ENCODE measurements at regions not wholly inside any gene's neighbourhood (a gene's known extent, or its start where the extent isn't known, plus 50 kb on each side); places are given as distances from the start of the nearest gene placed in this dataset.
"Not testable (repeated sequence)": the region's sequence is repeated elsewhere in the genome, so short reads cannot be mapped to it uniquely, and the experiment has no call there.

- Histone ChIP-seq H3K4me1 (ENCODE audit: control insufficient read depth, insufficient read depth, low read length) (no peaks in the 10 kb centered on the region), H3K9me3 (ENCODE audit: control insufficient read depth, low read depth, low read length) (no peaks in the 10 kb centered on the region), H3K27ac (ENCODE audit: low read length) (no peak overlapping the region), H3K36me3 (ENCODE audit: control insufficient read depth, insufficient read depth, low read length) (no peaks in the 10 kb centered on the region), H3K27me3 (ENCODE audit: control insufficient read depth, insufficient read depth, low read length) (no peaks in the 10 kb centered on the region), H3K4me3 (ENCODE audit: low read length) (no peak overlapping the region)
- no peak for DNase-seq
- WGBS (ENCODE audit: insufficient coverage, low lambda C conversion rate) = 100% methylated on average over 2 of the region's 4 CpGs
Measured at GRCh38 chr3:178099274-178099673, 437.0 kb upstream of the KCNMB2 start.

DNA sequence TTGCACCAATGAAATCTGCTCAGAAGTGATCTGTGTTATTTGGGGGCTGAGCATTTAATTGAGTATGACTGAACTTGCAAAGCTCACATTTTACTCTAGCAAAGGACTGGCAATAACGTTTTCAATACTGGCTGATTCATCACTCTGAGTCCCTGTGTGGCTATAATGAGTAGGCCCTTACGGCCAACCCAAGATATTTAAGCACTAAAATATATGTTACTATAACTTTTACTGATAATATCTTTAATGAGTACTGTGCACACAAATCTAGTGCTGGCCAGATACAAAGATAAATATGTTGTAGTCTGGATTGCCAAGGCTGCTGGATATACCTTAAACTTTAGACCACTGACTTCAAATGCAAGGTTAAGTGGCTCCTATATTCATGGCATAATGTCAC, 436.4 kb upstream of the KCNMB2 start:
- no peaks in the 10 kb centered on the region for H3K4me1 ChIP-seq (ENCODE audit: control insufficient read depth, insufficient read depth, low read length)
- no peak overlapping the region for H3K27ac ChIP-seq (ENCODE audit: low read length)
- H3K36me3 ChIP-seq (ENCODE audit: control insufficient read depth, insufficient read depth, low read length) = no peaks in the 10 kb centered on the region
- WGBS (ENCODE audit: insufficient coverage, low lambda C conversion rate) = no CpG with 5 or more reads among the region's 2 CpGs
- H3K27me3 ChIP-seq (ENCODE audit: control insufficient read depth, insufficient read depth, low read length) = no peaks in the 10 kb centered on the region
- no peak overlapping the region for H3K4me3 ChIP-seq (ENCODE audit: low read length)
- no peak for DNase-seq
- no peaks in the 10 kb centered on the region for H3K9me3 ChIP-seq (ENCODE audit: control insufficient read depth, low read depth, low read length)

DNA sequence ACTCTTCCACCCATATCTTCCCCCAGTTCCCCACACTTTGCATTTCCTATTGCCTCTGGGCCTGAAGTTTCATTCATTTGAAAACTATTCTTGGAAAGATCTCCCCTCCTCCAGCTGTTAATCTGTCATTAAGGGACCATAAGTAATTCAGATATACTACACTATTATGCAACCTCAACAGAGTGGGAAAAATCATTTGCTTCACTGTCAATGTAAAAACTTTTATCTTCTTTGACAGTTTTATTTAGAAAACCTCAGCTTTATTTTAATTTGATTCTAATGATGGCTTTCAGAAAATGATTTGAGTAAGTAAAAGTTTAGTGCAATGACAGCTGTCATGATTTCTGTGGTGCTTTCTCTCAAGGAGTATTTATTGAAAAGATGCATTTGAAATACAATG, 435.3 kb upstream of the KCNMB2 start:
- Histone ChIP-seq H3K36me3 (ENCODE audit: control insufficient read depth, insufficient read depth, low read length) (no peaks in the 10 kb centered on the region), H3K4me1 (ENCODE audit: control insufficient read depth, insufficient read depth, low read length) (no peaks in the 10 kb centered on the region), H3K27ac (ENCODE audit: low read length) (no peak overlapping the region), H3K4me3 (ENCODE audit: low read length) (no peak overlapping the region), H3K27me3 (ENCODE audit: control insufficient read depth, insufficient read depth, low read length) (no peaks in the 10 kb centered on the region), H3K9me3 (ENCODE audit: control insufficient read depth, low read depth, low read length) (no peaks in the 10 kb centered on the region)
- DNase-seq = no peak

DNA sequence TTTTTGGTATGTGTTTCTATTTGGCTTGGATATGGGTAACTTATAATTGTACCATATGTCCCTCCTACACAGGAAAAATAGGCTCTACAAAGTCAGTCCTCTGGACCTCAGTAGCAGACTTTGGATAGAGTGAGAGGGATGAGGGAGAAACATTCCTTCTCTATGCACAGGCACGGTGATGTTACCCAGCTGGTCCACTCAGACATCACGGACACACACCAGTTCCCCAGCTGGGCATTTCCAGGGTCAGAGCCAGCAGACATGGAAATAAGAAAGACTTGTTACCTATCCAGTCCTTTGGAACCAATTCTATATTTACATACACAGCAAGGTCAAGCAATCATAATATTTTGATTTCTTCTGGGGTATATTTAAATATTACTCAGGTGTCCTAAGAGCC, 433.1 kb upstream of the KCNMB2 start:
- Histone ChIP-seq H3K27me3 (ENCODE audit: control insufficient read depth, insufficient read depth, low read length) (no peaks in the 10 kb centered on the region), H3K4me3 (ENCODE audit: low read length) (no peak overlapping the region), H3K9me3 (ENCODE audit: control insufficient read depth, low read depth, low read length) (no peaks in the 10 kb centered on the region), H3K4me1 (ENCODE audit: control insufficient read depth, insufficient read depth, low read length) (no peaks in the 10 kb centered on the region), H3K36me3 (ENCODE audit: control insufficient read depth, insufficient read depth, low read length) (no peaks in the 10 kb centered on the region), H3K27ac (ENCODE audit: low read length) (no peak overlapping the region)
- WGBS (ENCODE audit: insufficient coverage, low lambda C conversion rate) = no CpG with 5 or more reads among the region's 2 CpGs
- no peak for DNase-seq

DNA sequence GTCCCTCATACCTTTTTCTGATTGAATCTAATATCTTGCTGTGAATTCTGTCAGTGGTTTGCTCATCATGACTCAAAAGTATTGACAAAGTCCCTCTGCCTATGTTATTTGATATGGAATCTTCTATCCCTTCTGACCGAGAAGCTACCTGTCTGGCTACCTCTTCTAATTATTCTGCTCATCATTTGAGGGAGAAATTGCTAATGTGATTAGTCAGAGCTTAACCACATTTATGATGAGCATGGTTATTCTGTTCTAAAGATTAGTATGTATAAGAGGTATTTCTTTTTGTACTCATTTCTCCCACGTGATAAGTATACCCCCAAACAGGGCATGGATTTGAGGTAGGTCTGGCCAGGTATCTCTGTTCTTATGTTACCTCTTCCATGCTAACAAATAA, 428.4 kb upstream of the KCNMB2 start:
- no peaks in the 10 kb centered on the region for H3K27me3 ChIP-seq (ENCODE audit: control insufficient read depth, insufficient read depth, low read length)
- no peak for DNase-seq
- H3K27ac ChIP-seq (ENCODE audit: low read length) = no peak overlapping the region
- no CpG with 5 or more reads among the region's 2 CpGs for WGBS (ENCODE audit: insufficient coverage, low lambda C conversion rate)
- H3K9me3 ChIP-seq (ENCODE audit: control insufficient read depth, low read depth, low read length) = no peaks in the 10 kb centered on the region
- H3K4me3 ChIP-seq (ENCODE audit: low read length) = no peak overlapping the region
- no peaks in the 10 kb centered on the region for H3K36me3 ChIP-seq (ENCODE audit: control insufficient read depth, insufficient read depth, low read length)
- H3K4me1 ChIP-seq (ENCODE audit: control insufficient read depth, insufficient read depth, low read length) = no peaks in the 10 kb centered on the region

DNA sequence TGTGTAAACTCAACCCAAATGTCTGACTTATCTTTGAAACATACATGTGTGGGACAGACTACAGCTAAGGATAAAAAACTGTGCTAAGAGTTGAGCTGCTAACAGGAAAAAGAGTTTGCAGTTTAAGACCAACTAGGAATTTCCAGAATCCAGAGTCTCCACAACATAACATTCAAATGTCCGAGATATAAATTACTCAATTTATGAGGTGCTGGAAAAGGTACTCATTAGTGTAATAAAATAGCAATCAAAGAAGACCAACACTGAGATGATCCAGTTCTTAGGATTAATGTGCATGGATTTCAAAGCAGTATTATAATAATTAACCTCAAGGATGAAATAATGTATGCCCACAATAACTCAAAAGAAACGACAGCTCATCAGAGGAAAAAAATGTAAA, 426.5 kb upstream of the KCNMB2 start:
- Histone ChIP-seq H3K9me3 (ENCODE audit: control insufficient read depth, low read depth, low read length) (no peaks in the 10 kb centered on the region), H3K4me3 (ENCODE audit: low read length) (no peak overlapping the region), H3K36me3 (ENCODE audit: control insufficient read depth, insufficient read depth, low read length) (no peaks in the 10 kb centered on the region), H3K27ac (ENCODE audit: low read length) (no peak overlapping the region), H3K4me1 (ENCODE audit: control insufficient read depth, insufficient read depth, low read length) (no peaks in the 10 kb centered on the region), H3K27me3 (ENCODE audit: control insufficient read depth, insufficient read depth, low read length) (no peaks in the 10 kb centered on the region)
- 100% methylated on average over 1 of the region's 2 CpGs for whole genome bisulfite sequencing (ENCODE audit: insufficient coverage, low lambda C conversion rate)
- DNase-seq = no peak

DNA sequence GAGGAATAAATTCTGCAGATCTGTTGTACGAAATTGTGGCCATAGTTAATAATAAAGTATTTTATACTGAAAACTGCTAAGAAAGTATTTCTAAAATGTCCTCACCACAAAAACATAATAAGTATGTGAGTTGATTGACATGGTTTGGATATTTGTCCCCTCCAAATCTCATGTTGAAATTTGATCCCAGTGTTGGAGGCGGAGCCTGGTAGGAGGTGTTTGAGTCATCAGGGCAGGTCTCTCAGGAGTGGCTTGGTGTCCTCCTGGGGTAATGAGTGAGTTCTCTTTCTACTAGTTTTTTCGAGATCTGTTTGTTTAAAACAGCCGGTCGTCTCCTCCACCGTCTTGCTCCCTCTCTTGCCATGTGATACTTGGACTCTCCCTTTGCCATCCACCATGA, 424.1 kb upstream of the KCNMB2 start:
- WGBS (ENCODE audit: insufficient coverage, low lambda C conversion rate) = 96% methylated on average over 3 of the region's 6 CpGs
- Histone ChIP-seq H3K27me3 (ENCODE audit: control insufficient read depth, insufficient read depth, low read length) (no peaks in the 10 kb centered on the region), H3K9me3 (ENCODE audit: control insufficient read depth, low read depth, low read length) (no peaks in the 10 kb centered on the region), H3K36me3 (ENCODE audit: control insufficient read depth, insufficient read depth, low read length) (no peaks in the 10 kb centered on the region), H3K27ac (ENCODE audit: low read length) (no peak overlapping the region), H3K4me3 (ENCODE audit: low read length) (no peak overlapping the region), H3K4me1 (ENCODE audit: control insufficient read depth, insufficient read depth, low read length) (no peaks in the 10 kb centered on the region)
- no peak for DNase-seq

- not testable (repeated sequence) for H3K27me3 ChIP-seq (ENCODE audit: control insufficient read depth, insufficient read depth, low read length); H3K36me3 ChIP-seq (ENCODE audit: control insufficient read depth, insufficient read depth, low read length); H3K27ac ChIP-seq (ENCODE audit: low read length); H3K4me3 ChIP-seq (ENCODE audit: low read length); H3K4me1 ChIP-seq (ENCODE audit: control insufficient read depth, insufficient read depth, low read length); DNase-seq; H3K9me3 ChIP-seq (ENCODE audit: control insufficient read depth, low read depth, low read length)
- 100% methylated on average over 1 of the region's 1 CpG for WGBS (ENCODE audit: insufficient coverage, low lambda C conversion rate)
Measured at GRCh38 chr3:178112552-178112951, 423.7 kb upstream of the KCNMB2 start.

DNA sequence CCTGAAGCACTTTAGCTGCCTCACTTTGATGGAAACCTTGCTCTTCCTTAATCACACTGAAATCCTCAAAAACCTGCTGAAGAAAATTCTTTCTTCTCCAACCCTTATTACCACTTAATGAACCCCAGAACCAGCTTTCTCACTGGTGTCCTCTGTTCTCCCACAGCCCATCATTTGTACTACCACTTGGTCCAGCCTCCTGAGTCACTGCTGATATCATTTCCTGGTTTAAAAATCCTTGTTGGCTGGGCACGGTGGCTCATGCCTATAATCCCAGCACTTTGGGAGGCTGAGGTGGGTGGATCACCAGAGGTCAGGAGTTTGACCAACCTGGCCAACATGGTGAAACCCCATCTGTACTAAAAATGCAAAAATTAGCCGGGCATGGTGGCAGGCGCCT, 418.6 kb upstream of the KCNMB2 start:
- no peak overlapping the region for H3K4me3 ChIP-seq (ENCODE audit: low read length)
- H3K9me3 ChIP-seq (ENCODE audit: control insufficient read depth, low read depth, low read length) = peaks cover 2% of the 10 kb centered on the region
- whole genome bisulfite sequencing (ENCODE audit: insufficient coverage, low lambda C conversion rate) = no CpG with 5 or more reads among the region's 3 CpGs
- no peaks in the 10 kb centered on the region for H3K4me1 ChIP-seq (ENCODE audit: control insufficient read depth, insufficient read depth, low read length)
- no peak for DNase-seq
- H3K27ac ChIP-seq (ENCODE audit: low read length) = no peak overlapping the region
- no peaks in the 10 kb centered on the region for H3K27me3 ChIP-seq (ENCODE audit: control insufficient read depth, insufficient read depth, low read length)
- H3K36me3 ChIP-seq (ENCODE audit: control insufficient read depth, insufficient read depth, low read length) = no peaks in the 10 kb centered on the region

GRCh38 chr3:178119608-178120295, 416.5 kb upstream of the KCNMB2 start:
- not testable (repeated sequence) for H3K4me3 ChIP-seq (ENCODE audit: low read length); DNase-seq; H3K27me3 ChIP-seq (ENCODE audit: control insufficient read depth, insufficient read depth, low read length); H3K4me1 ChIP-seq (ENCODE audit: control insufficient read depth, insufficient read depth, low read length); H3K36me3 ChIP-seq (ENCODE audit: control insufficient read depth, insufficient read depth, low read length); H3K9me3 ChIP-seq (ENCODE audit: control insufficient read depth, low read depth, low read length); H3K27ac ChIP-seq (ENCODE audit: low read length)
- 100% methylated on average over 2 of the region's 6 CpGs for WGBS (ENCODE audit: insufficient coverage, low lambda C conversion rate)

- no peak overlapping the region for H3K4me3 ChIP-seq (ENCODE audit: low read length)
- peaks cover 2% of the 10 kb centered on the region for H3K9me3 ChIP-seq (ENCODE audit: control insufficient read depth, low read depth, low read length)
- H3K4me1 ChIP-seq (ENCODE audit: control insufficient read depth, insufficient read depth, low read length) = no peaks in the 10 kb centered on the region
- no peak for DNase-seq
- H3K27ac ChIP-seq (ENCODE audit: low read length) = no peak overlapping the region
- H3K27me3 ChIP-seq (ENCODE audit: control insufficient read depth, insufficient read depth, low read length) = no peaks in the 10 kb centered on the region
- no CpG with 5 or more reads among the region's 2 CpGs for WGBS (ENCODE audit: insufficient coverage, low lambda C conversion rate)
- no peaks in the 10 kb centered on the region for H3K36me3 ChIP-seq (ENCODE audit: control insufficient read depth, insufficient read depth, low read length)
Measured at GRCh38 chr3:178120367-178120766, 415.9 kb upstream of the KCNMB2 start.

Measured in large intestine (tissue), 3 donors.